Frontal cortex (tissue), 3 donors: ENCODE measurements at regions not wholly inside any gene's neighbourhood (a gene's known extent, or its start where the extent isn't known, plus 50 kb on each side); places are given as distances from the start of the nearest gene placed in this dataset.
"Not testable (repeated sequence)": the region's sequence is repeated elsewhere in the genome, so short reads cannot be mapped to it uniquely, and the experiment has no call there.

Source experiments
- DNase-seq, 2 donors: peaks; one replicate each; pipeline ENCODE4 v3.0.0; 2012; ENCODE audit warnings: low spot score in 2 of 2
- FAIRE-seq: peaks from 2 replicates; lab custom pipeline; 2012; peaks lifted over from hg19 to GRCh38; lab: Jason Lieb, UNC
- donor health status: control.
- donor health status: control.
- donor health status: control.

GRCh38 chr3:175951047-175951694, 1092.0 kb downstream of the NAALADL2 start:
- FAIRE-seq (no peak), DNase-seq (no peak)

- DNase-seq (no peak), FAIRE-seq (no peak)
Observed at GRCh38 chr3:175948041-175948440, 1088.9 kb downstream of the NAALADL2 start.

- FAIRE-seq (no peak), DNase-seq (no peak)
Observed at GRCh38 chr3:175941352-175941751, 1082.2 kb downstream of the NAALADL2 start.

GRCh38 chr3:175940881-175941280, 1081.7 kb downstream of the NAALADL2 start:
- FAIRE-seq (no peak), DNase-seq (no peak)

GRCh38 chr3:175940243-175940642, 1081.1 kb downstream of the NAALADL2 start:
- DNase-seq (no peak), FAIRE-seq (no peak)

GRCh38 chr3:175937367-175937766, 1078.2 kb downstream of the NAALADL2 start:
- not testable (repeated sequence) for DNase-seq, FAIRE-seq

- no peak for DNase-seq
Observed at GRCh38 chr3:175932586-175932985, 1073.5 kb downstream of the NAALADL2 start.

GRCh38 chr3:175919133-175919532, 1060.0 kb downstream of the NAALADL2 start:
- DNase-seq: no peak
- FAIRE-seq: no peak

More at GRCh38 chr3:175932586-175932985, 1073.5 kb downstream of the NAALADL2 start:
- FAIRE-seq: no peak

GRCh38 chr3:175916191-175916934, 1057.2 kb downstream of the NAALADL2 start:
- DNase-seq: no peak
- no peak for FAIRE-seq

GRCh38 chr3:175914785-175915184, 1055.7 kb downstream of the NAALADL2 start:
- DNase-seq (no peak), FAIRE-seq (no peak)

- DNase-seq: no peak
- FAIRE-seq: no peak
Observed at GRCh38 chr3:175913286-175913685, 1054.2 kb downstream of the NAALADL2 start.

- no peak for FAIRE-seq
- DNase-seq: no peak
Observed at GRCh38 chr3:175911937-175912336, 1052.8 kb downstream of the NAALADL2 start.

GRCh38 chr3:175902226-175902625, 1043.1 kb downstream of the NAALADL2 start:
- DNase-seq (no peak), FAIRE-seq (no peak)

- FAIRE-seq (no peak), DNase-seq (no peak)
Observed at GRCh38 chr3:175898194-175898593, 1039.1 kb downstream of the NAALADL2 start.

GRCh38 chr3:175896655-175897054, 1037.5 kb downstream of the NAALADL2 start:
- DNase-seq: no peak
- no peak for FAIRE-seq

- no peak for FAIRE-seq
Observed at GRCh38 chr3:175895731-175896130, 1036.6 kb downstream of the NAALADL2 start.

GRCh38 chr3:175893566-175893965, 1034.4 kb downstream of the NAALADL2 start:
- no peak for FAIRE-seq
- DNase-seq: no peak

More at GRCh38 chr3:175895731-175896130, 1036.6 kb downstream of the NAALADL2 start:
- DNase-seq: no peak

GRCh38 chr3:175890066-175890465, 1030.9 kb downstream of the NAALADL2 start:
- FAIRE-seq (no peak), DNase-seq (no peak)

GRCh38 chr3:175885231-175885766, 1026.2 kb downstream of the NAALADL2 start:
- FAIRE-seq: no peak
- no peak for DNase-seq

- FAIRE-seq (no peak), DNase-seq (no peak)
Observed at GRCh38 chr3:175879417-175879816, 1020.3 kb downstream of the NAALADL2 start.

GRCh38 chr3:175869404-175869803, 1010.3 kb downstream of the NAALADL2 start:
- DNase-seq: no peak
- no peak for FAIRE-seq
